ENCODE measurements at regions not wholly inside any gene's neighbourhood (a gene's known extent, or its start where the extent isn't known, plus 50 kb on each side); places are given as distances from the start of the nearest gene placed in this dataset.

DNA sequence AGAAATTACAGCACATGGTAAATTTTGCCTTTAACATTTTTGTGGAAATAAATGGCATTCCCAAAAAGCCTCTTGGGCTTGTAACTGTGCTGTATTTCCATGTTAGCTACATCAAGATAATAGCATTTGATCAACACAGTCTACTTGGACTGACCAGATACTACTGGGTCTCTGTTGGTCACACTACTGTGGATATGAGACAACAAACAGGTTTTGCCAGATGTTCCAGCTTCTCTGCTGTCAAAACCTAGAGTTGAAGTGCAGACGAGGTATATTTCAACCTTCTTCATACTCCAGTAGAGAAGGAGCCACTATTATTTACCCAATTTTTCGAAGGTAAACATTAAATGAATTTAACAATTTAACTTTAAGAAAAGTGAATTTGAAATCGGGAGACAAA, 284.7 kb upstream of the CITED2 start:
- TF ChIP-seq, protein P1, sequence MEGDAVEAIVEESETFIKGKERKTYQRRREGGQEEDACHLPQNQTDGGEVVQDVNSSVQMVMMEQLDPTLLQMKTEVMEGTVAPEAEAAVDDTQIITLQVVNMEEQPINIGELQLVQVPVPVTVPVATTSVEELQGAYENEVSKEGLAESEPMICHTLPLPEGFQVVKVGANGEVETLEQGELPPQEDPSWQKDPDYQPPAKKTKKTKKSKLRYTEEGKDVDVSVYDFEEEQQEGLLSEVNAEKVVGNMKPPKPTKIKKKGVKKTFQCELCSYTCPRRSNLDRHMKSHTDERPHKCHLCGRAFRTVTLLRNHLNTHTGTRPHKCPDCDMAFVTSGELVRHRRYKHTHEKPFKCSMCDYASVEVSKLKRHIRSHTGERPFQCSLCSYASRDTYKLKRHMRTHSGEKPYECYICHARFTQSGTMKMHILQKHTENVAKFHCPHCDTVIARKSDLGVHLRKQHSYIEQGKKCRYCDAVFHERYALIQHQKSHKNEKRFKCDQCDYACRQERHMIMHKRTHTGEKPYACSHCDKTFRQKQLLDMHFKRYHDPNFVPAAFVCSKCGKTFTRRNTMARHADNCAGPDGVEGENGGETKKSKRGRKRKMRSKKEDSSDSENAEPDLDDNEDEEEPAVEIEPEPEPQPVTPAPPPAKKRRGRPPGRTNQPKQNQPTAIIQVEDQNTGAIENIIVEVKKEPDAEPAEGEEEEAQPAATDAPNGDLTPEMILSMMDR (IDR thresholded peaks at IDR 0.05 in 4 of 5, conservative IDR thresholded peaks at IDR 0.05 in 1 of 5): no peak
- no peak for TF ChIP-seq POLR2A (IDR thresholded peaks at IDR 0.05)
